Left lung (tissue), 4 donors: ENCODE measurements at regions not wholly inside any gene's neighbourhood (a gene's known extent, or its start where the extent isn't known, plus 50 kb on each side); places are given as distances from the start of the nearest gene placed in this dataset.
"Not testable (repeated sequence)": the region's sequence is repeated elsewhere in the genome, so short reads cannot be mapped to it uniquely, and the experiment has no call there.

Experiments
- ATAC-seq: fragments of 200-7000 bp; cut with Tn5 transposase; one replicate; pipeline ENCODE4 v1.9.1; 2020; ENCODE audit warnings: moderate library complexity
- DNase-seq, 4 donors: peaks; one replicate each; pipeline ENCODE4 v3.0.0-alpha.2; 2013 to 2020
- H3K27ac ChIP-seq, 2 donors: fragments of 200-600 bp; sonication (generic) in 1 of 2; one replicate each; pipeline versions ENCODE4 v1.5.0 to v1.8.0; 2020 to 2021
- H3K27me3 ChIP-seq, 2 donors: fragments of 200-600 bp; sonication (generic) in 1 of 2; one replicate each; pipeline versions ENCODE4 v1.5.0 to v1.8.0; 2020 to 2021
- H3K36me3 ChIP-seq, 2 donors: fragments of 200-600 bp; sonication (generic) in 1 of 2; one replicate each; pipeline versions ENCODE4 v1.5.0 to v1.8.0; 2020 to 2021
- H3K4me1 ChIP-seq, 2 donors: fragments of 200-600 bp; one replicate each; pipeline ENCODE4 v1.8.0; 2021
- H3K4me3 ChIP-seq, 2 donors: fragments of 200-600 bp; sonication (generic) in 1 of 2; one replicate each; pipeline versions ENCODE4 v1.5.0 to v1.8.0; 2020 to 2021; ENCODE audit warnings: mild to moderate bottlenecking in 1 of 2
- H3K9me3 ChIP-seq, 2 donors: fragments of 200-600 bp; sonication (generic) in 1 of 2; one replicate each; pipeline versions ENCODE4 v1.5.0 to v1.8.0; 2020 to 2021
- CTCF ChIP-seq, 2 donors: fragments of 200-600 bp; sonication (generic) in 1 of 2; IDR thresholded peaks; one replicate each; pipeline versions ENCODE4 v1.5.0 to v1.8.0; 2021; ENCODE audit warnings: antibody characterized with exemption in 2 of 2
- intact Hi-C, 2 donors: fragments of 100-400 bp; cut with DNase I; formaldehyde crosslinking; loops; one replicate each; pipeline versions ENCODE4 v1.11.2 to v1.14.2; 2022
- donor health status: DM: no; HTN: yes; CAD: no.
- donor health status: DM: no; HTN: no; CAD: no.

DNA sequence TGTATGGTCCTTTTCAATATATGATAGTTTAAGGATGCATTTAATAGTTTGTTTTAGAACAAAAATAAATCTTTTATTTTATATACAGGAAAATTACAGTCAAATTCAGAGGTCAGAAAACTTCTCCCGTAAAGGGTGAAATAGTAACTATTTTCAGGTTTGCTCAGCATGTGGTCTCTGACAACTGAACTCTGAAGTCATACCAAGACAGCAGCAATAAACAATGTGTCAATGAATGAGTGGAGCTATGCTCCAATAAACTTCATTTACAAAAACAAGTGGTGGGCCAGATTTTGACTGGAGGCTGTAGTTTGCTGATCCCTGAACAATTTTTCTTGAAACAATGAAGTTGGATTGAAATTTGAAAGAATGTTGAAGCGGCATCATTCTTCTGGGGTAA lies 123.6 kb downstream of the ZNF248 start:
- H3K36me3 ChIP-seq = no peaks in the 10 kb centered on the region
- no peak overlapping the region for H3K4me3 ChIP-seq

GRCh38 chr10:37732685-37733084 lies 124.7 kb downstream of the ZNF248 start:
- no peak for DNase-seq
- Histone ChIP-seq H3K36me3 (no peaks in the 10 kb centered on the region), H3K27ac (no peak overlapping the region), H3K9me3 (peaks cover 0 to 13% of the 10 kb centered on the region in 2 donors), H3K4me3 (no peak overlapping the region), H3K4me1 (no peaks in the 10 kb centered on the region), H3K27me3 (no peaks in the 10 kb centered on the region)
- TF ChIP-seq CTCF (IDR thresholded peaks at IDR 0.05) = no peak
- no peak for ATAC-seq
- intact Hi-C loops = no loop called here

More for the DNA sequence above, 123.6 kb downstream of the ZNF248 start:
- Histone ChIP-seq H3K4me1 (no peaks in the 10 kb centered on the region), H3K27me3 (no peaks in the 10 kb centered on the region), H3K27ac (no peak overlapping the region), H3K9me3 (peaks cover 0 to 12% of the 10 kb centered on the region in 2 donors)
- TF ChIP-seq CTCF (IDR thresholded peaks at IDR 0.05) = no peak
- ATAC-seq (no peak), DNase-seq (no peak)
- intact Hi-C loops = no loop called here

DNA sequence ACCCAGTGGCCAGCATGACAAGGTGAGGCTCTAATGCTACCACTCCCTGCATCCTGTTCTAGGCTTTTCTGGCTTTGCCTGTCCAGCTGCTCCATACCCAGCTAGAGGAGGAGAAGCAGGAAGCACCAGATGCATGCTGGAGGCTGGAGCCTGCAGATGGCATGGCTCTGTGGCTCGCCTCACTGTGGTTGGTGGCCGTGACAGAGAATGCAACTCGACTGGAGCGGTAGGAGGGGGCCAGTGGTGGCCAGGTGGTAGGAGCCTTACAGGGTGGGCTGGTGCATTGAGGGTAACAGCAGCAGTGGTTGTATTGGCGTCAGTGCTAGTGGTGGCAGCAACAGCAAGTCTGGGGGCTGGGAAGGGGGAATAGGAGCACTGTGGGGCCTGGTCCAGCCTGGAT lies 128.6 kb downstream of the ZNF248 start:
- Histone ChIP-seq H3K36me3 (no peaks in the 10 kb centered on the region), H3K27me3 (no peaks in the 10 kb centered on the region), H3K4me1 (no peaks in the 10 kb centered on the region), H3K9me3 (peaks cover 0 to 16% of the 10 kb centered on the region in 2 donors), H3K27ac (no peak overlapping the region), H3K4me3 (no peak overlapping the region)
- DNase-seq = no peak
- intact Hi-C loops = no loop called here
- no peak for ATAC-seq
- no peak for TF ChIP-seq CTCF (IDR thresholded peaks at IDR 0.05)

- H3K9me3 ChIP-seq = peaks cover 0 to 16% of the 10 kb centered on the region in 2 donors
- no peak for ATAC-seq
- H3K27ac ChIP-seq = no peak overlapping the region
- no peak for TF ChIP-seq CTCF (IDR thresholded peaks at IDR 0.05)
- no peaks in the 10 kb centered on the region for H3K27me3 ChIP-seq
- no peaks in the 10 kb centered on the region for H3K36me3 ChIP-seq
- H3K4me3 ChIP-seq = no peak overlapping the region
- DNase-seq = no peak
- intact Hi-C loops = no loop called here
- H3K4me1 ChIP-seq = no peaks in the 10 kb centered on the region
Observed at GRCh38 chr10:37727491-37728352, 129.7 kb downstream of the ZNF248 start.

- H3K9me3 ChIP-seq = peaks cover 0 to 39% of the 10 kb centered on the region in 2 donors
- intact Hi-C loops = no loop called here
- no peak for TF ChIP-seq CTCF (IDR thresholded peaks at IDR 0.05)
- DNase-seq (no peak), ATAC-seq (no peak)
- H3K4me1 ChIP-seq = no peaks in the 10 kb centered on the region
- no peaks in the 10 kb centered on the region for H3K36me3 ChIP-seq
- no peaks in the 10 kb centered on the region for H3K27me3 ChIP-seq
- H3K4me3 ChIP-seq = no peak overlapping the region
- no peak overlapping the region for H3K27ac ChIP-seq
Observed at GRCh38 chr10:37721100-37721499, 136.3 kb downstream of the ZNF248 start.

GRCh38 chr10:37718060-37718459 lies 139.3 kb downstream of the ZNF248 start:
- intact Hi-C loops, H3K27me3 ChIP-seq, H3K27ac ChIP-seq, H3K4me3 ChIP-seq, H3K4me1 ChIP-seq, DNase-seq, ATAC-seq, H3K36me3 ChIP-seq: not testable (repeated sequence)
- peaks cover 0 to 39% of the 10 kb centered on the region in 2 donors for H3K9me3 ChIP-seq
